HG03045 (cell line): ENCODE measurements at regions not wholly inside any gene's neighbourhood (a gene's known extent, or its start where the extent isn't known, plus 50 kb on each side); places are given as distances from the start of the nearest gene placed in this dataset.

Experiments
- ATAC-seq: cut with Tn5 transposase; IDR thresholded peaks from one replicate; pipeline ENCODE4 v1.9.1; 2021; ENCODE audit warnings: mild to moderate bottlenecking, moderate library complexity; ENCODE audit not compliant: unreplicated experiment

- no peak for ATAC-seq
These were observed 140.1 kb upstream of the PTPN1 start for GRCh38 chr20:50370036-50370566.

GRCh38 chr20:50371878-50372769 lies 138.1 kb upstream of the PTPN1 start:
- ATAC-seq = no peak

GRCh38 chr20:50372770-50373088 lies 137.5 kb upstream of the PTPN1 start:
- ATAC-seq = no peak

GRCh38 chr20:50373674-50374286 lies 136.4 kb upstream of the PTPN1 start:
- ATAC-seq = no peak

GRCh38 chr20:50374541-50375078 lies 135.6 kb upstream of the PTPN1 start:
- ATAC-seq = no peak

- no peak for ATAC-seq
These were observed 133.8 kb upstream of the PTPN1 start for GRCh38 chr20:50376179-50376887.

GRCh38 chr20:50376888-50377459 lies 133.2 kb upstream of the PTPN1 start:
- no peak for ATAC-seq

GRCh38 chr20:50378170-50379000 lies 131.8 kb upstream of the PTPN1 start:
- no peak for ATAC-seq

GRCh38 chr20:50379049-50379990 lies 130.9 kb upstream of the PTPN1 start:
- no peak for ATAC-seq

GRCh38 chr20:50379991-50380696 lies 130.0 kb upstream of the PTPN1 start:
- ATAC-seq = no peak

- ATAC-seq = no peak
These were observed 129.5 kb upstream of the PTPN1 start for GRCh38 chr20:50380697-50381040.

GRCh38 chr20:50381075-50381732 lies 129.0 kb upstream of the PTPN1 start:
- ATAC-seq = no peak

- no peak for ATAC-seq
These were observed 128.2 kb upstream of the PTPN1 start for GRCh38 chr20:50381771-50382593.

- ATAC-seq = no peak
These were observed 124.2 kb upstream of the PTPN1 start for GRCh38 chr20:50385733-50386640.

- ATAC-seq = no peak
These were observed 123.6 kb upstream of the PTPN1 start for GRCh38 chr20:50386641-50386960.
